IPS-20b (cell line): ENCODE measurements at regions not wholly inside any gene's neighbourhood (a gene's known extent, or its start where the extent isn't known, plus 50 kb on each side); places are given as distances from the start of the nearest gene placed in this dataset.

Source experiments
- H3K27ac ChIP-seq: one replicate; pipeline ENCODE4 v1.5.1; 2013; ENCODE audit warnings: low read length
- H3K27me3 ChIP-seq: 2 replicates; pipeline ENCODE4 v1.6.1; 2013; ENCODE audit warnings: mild to moderate bottlenecking, low read length, inconsistent platforms; ENCODE audit not compliant: insufficient read depth
- H3K36me3 ChIP-seq: 2 replicates; pipeline ENCODE4 v1.6.1; 2013; ENCODE audit warnings: low read depth, mild to moderate bottlenecking, inconsistent platforms, low read length, moderate library complexity; ENCODE audit not compliant: insufficient read depth
- H3K4me1 ChIP-seq: 2 replicates; pipeline ENCODE4 v1.6.1; 2013; ENCODE audit warnings: mild to moderate bottlenecking, control low read depth, inconsistent platforms, low read length, moderate library complexity; ENCODE audit not compliant: insufficient read depth
- H3K4me3 ChIP-seq: 2 replicates; pipeline ENCODE4 v1.5.1; 2013; ENCODE audit warnings: mild to moderate bottlenecking, low read length, inconsistent platforms
- H3K9ac ChIP-seq: 2 replicates; pipeline ENCODE4 v1.6.1; 2013; ENCODE audit warnings: low read depth, mild to moderate bottlenecking, inconsistent platforms, low read length, moderate library complexity
- H3K9me3 ChIP-seq: 2 replicates; pipeline ENCODE4 v1.6.1; 2013; ENCODE audit warnings: mild to moderate bottlenecking, low read depth, low read length, inconsistent platforms; ENCODE audit not compliant: insufficient read depth

DNA sequence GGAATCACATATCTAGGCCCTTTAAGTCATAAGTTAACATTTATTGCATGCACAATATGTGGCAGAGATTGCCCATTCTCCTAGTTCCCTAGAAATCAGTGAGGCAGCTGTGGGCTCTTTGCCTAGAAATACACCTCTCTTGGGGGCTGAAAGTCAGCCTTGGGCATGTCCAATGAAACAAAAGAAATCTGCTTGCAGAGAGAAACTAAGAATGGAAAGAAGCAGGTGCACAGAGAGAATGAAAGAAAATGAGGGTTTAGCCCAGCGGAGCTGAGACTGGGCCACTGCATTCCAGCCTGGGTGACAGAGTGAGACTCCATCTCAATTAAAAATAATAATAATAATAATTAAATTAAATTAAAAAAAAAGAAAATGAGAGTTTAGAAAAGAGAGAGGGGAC is 57.3 kb upstream of the DAB2 start:
- H3K9me3 ChIP-seq: no peaks in the 10 kb centered on the region
- H3K27me3 ChIP-seq: no peaks in the 10 kb centered on the region
- H3K27ac ChIP-seq: no peak overlapping the region
- peaks cover 7% of the 10 kb centered on the region; the same call in 1 of the 2 replicates for H3K4me1 ChIP-seq
- H3K4me3 ChIP-seq: no peak overlapping the region
- H3K36me3 ChIP-seq: no peaks in the 10 kb centered on the region
- no peak overlapping the region for H3K9ac ChIP-seq

DNA sequence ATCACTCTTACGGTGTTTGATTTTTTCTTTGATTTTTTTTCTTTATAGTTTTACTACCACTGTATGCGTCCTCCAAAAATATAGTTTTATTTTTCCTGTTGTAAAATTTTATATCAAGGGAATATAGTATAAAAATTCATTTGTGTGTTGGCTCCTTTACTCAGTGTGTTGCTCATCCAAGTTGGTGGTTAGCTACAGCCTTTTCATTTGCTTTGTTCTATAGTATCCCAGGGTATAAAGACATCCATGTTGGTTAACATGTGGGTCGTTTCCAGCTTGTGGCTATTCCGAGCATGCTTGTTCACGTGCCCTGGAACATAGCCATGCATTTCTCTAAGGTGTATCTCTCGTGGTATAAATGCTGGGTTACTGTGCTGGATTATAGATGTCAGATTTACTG is 54.8 kb upstream of the DAB2 start:
- H3K9ac ChIP-seq: no peak overlapping the region
- no peak overlapping the region for H3K27ac ChIP-seq
- H3K27me3 ChIP-seq: no peaks in the 10 kb centered on the region
- no peaks in the 10 kb centered on the region for H3K36me3 ChIP-seq
- peaks cover 7% of the 10 kb centered on the region for H3K4me1 ChIP-seq
- H3K4me3 ChIP-seq: no peak overlapping the region
- no peaks in the 10 kb centered on the region for H3K9me3 ChIP-seq

DNA sequence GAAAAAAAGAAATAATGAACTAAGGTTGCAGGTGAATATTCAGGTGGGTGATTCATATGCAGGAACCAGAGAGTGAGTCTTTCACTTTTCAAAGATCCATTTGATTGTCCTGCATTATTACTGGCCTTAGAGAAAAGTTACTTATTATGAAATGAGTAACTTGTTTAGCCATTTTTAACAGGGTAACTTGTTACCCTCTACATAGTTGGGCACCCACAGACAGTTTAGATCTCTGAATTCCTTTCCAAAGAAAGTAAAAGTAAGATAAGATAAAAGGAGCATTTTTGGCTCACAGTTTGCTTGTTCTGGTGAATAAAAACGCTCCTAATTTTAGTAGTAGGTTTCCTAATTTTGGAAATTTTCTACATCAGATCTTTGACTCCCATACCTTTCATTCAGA is 54.1 kb upstream of the DAB2 start:
- Histone ChIP-seq H3K4me1 (peaks cover 7% of the 10 kb centered on the region), H3K27me3 (no peaks in the 10 kb centered on the region), H3K9ac (no peak overlapping the region), H3K27ac (no peak overlapping the region), H3K9me3 (no peaks in the 10 kb centered on the region), H3K36me3 (no peaks in the 10 kb centered on the region), H3K4me3 (no peak overlapping the region)

DNA sequence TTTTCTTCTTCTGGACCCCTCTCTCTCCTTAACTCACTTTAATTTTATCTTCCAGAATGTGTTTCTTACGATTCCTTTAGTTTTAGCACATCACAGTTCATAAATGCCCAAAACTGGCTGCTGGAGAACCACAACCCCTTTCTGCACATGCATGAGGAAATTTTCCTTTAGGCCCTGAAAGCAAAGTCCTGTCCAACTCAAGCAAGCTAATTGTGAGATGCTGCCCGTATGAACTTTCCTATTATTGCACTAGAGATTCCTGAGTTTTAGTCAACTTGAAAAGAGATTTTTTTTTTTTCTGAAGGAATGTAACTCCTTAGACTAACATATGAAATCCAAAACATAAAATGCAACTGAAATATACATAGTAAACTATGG is 52.1 kb upstream of the DAB2 start:
- H3K36me3 ChIP-seq: no peaks in the 10 kb centered on the region
- no peaks in the 10 kb centered on the region for H3K9me3 ChIP-seq
- H3K9ac ChIP-seq: no peak overlapping the region
- H3K27me3 ChIP-seq: no peaks in the 10 kb centered on the region
- no peak overlapping the region for H3K27ac ChIP-seq
- no peak overlapping the region for H3K4me3 ChIP-seq
- H3K4me1 ChIP-seq: peaks cover 7% of the 10 kb centered on the region

DNA sequence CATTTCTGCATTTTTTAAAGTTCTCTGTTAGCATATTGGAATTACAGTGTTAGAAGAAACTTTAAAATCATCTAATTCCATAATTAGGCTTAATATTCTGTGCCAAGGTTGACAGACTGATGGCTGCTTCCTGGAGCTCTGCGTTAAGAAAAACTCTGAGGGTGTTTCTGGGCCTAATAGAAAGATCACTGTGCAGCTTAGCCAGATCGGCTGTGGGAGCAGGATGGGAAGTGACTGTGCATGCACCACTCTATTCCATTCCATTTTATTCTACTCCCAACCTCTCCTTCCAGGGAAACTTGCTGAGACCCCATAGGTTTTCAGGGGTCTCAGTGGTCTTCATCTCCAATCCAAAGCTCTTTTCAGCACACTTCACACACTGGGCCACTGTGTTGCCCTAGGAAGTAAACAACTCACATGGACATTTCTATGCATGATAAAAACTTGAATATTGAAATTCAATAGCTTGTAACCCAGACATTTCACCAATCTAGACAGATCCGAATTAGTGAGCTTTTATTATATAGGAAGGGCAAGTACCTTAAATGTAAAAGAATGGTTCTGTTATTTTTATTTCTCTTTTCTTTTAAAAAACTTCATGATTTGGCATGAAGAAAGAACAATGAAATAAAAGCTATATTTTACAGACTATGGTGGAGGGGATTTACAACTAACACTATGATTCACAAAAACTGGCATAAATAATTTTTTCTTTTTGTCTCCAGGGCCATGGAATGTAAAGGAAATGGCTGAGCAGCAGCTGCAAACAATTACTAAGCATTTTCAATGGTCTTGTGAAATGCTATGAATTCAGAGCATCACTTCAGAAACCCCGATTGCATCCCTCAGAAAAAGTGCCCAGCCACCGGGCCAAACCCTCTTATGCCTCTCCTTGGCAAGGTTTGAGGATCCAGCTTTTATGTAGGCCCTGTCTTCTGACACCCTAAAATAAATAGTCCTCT is 51.4 kb upstream of the DAB2 start:
- Histone ChIP-seq H3K36me3 (no peaks in the 10 kb centered on the region), H3K9ac (no peak overlapping the region), H3K27ac (no peak overlapping the region), H3K4me1 (peaks cover 7% of the 10 kb centered on the region), H3K4me3 (no peak overlapping the region), H3K9me3 (no peaks in the 10 kb centered on the region), H3K27me3 (no peaks in the 10 kb centered on the region)

DNA sequence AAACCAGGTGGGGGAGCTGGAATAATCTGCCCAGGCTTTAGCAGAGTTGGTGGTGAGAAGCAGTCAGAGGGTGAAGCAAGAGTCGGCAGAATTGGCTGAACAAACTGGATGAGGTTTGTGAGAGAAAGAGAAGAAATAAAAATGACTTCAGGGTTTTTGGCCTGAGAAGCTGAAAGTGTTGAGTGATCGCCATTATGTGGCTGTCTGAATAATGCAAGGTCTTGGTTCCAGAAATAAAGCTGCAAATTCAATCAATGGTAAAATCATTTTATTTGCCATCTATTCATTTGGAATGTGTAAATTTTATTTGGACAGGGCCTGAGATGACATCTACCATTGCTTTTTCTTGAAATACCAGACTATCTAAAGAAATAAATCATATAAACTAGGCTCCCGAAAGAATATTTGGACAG is 50.4 kb upstream of the DAB2 start:
- H3K27ac ChIP-seq: no peak overlapping the region
- no peaks in the 10 kb centered on the region for H3K27me3 ChIP-seq
- H3K9ac ChIP-seq: no peak overlapping the region
- peaks cover 5% of the 10 kb centered on the region for H3K4me1 ChIP-seq
- no peak overlapping the region for H3K4me3 ChIP-seq
- H3K9me3 ChIP-seq: no peaks in the 10 kb centered on the region
- no peaks in the 10 kb centered on the region for H3K36me3 ChIP-seq
